HG03045 (cell line): ENCODE measurements at regions not wholly inside any gene's neighbourhood (a gene's known extent, or its start where the extent isn't known, plus 50 kb on each side); places are given as distances from the start of the nearest gene placed in this dataset.

ENCODE experiments used
- ATAC-seq: cut with Tn5 transposase; IDR thresholded peaks from one replicate; pipeline ENCODE4 v1.9.1; 2021; ENCODE audit warnings: mild to moderate bottlenecking, moderate library complexity; ENCODE audit not compliant: unreplicated experiment

GRCh38 chr2:21253311-21254027 is 129.7 kb downstream of the TDRD15 start:
- ATAC-seq, result no peak

DNA sequence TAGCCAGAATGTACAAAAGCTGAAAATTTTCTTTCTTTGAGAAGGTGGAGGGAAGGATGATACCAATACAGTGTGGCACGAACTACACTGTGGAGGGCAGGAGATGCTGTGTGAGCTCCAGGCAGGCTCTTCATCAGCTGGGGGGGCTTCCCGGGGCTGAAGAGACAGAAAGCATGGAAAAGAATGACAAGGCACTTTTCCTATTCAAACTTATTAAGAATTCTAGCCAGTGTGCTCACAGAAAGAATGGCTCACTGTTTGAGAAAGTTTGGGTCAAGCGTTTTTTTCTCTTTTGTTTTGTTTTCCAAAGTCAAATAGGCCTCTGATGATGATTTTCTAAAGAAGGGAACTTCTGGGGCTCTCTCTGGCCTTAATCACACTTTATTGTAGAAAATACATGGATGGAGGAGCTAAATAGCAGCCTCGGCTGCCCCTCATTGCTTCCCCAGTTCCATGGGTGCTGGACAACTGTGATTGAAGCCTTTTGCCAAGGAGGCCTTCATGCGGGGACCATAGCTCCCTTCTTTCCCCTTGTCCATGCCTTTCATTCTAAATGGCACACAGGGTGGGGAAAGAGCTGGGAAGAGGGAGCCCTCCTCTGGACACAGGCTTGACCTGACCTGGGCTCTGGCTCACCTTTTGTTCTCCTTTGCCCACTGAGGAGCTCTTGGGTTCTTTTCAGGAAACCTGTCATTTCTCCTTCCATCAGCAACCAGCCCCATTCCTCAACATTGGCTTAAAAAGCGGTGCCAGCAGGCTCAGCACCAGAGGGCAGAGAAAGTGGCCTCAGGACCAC is 130.6 kb downstream of the TDRD15 start:
- no peak for ATAC-seq

DNA sequence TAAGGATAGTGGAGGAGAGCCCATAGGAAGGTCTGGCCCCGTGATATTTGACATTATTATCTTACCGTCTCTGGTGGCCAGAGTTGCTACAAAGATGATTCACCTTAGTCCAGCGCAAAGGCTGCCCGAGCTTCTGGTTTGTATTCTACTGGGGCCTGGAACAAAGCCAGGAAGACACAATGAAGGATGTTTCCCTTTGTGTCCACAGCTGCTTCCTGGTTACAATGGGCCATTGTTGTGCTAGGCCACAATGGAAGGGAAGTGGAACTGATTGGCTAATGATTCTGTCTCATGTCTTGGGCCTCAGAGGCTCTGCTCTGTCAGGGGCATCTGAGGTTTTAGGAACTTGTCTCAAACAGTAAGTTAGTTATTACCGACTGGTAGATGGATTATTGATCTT is 132.2 kb downstream of the TDRD15 start:
- peak; percentile 56 for ATAC-seq

GRCh38 chr2:21257621-21258020 is 133.9 kb downstream of the TDRD15 start:
- ATAC-seq, result no peak

GRCh38 chr2:21258082-21258481 is 134.3 kb downstream of the TDRD15 start:
- no peak for ATAC-seq

DNA sequence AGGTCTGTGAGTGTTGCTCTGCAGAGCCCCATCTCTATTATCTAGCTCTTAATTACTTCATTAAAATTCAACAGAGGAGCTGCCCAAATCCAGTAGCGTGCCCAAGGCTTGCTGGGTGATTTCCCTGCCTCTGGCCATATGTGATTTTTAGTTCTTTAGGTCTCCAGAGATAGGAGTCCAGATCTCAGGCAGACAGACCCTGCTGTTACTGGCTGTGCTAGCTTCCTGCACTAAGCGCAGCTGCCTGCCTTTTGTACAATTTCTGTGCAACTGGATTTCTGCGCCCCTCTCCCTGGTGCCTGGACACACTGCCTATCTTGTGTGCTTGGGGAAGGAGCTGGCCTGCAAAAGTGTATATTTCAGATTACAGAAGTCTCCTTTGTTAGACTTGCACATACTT is 136.5 kb downstream of the TDRD15 start:
- ATAC-seq, result no peak

- no peak for ATAC-seq
Observed at GRCh38 chr2:21261591-21261990, 137.8 kb downstream of the TDRD15 start.

GRCh38 chr2:21262426-21262940 is 138.7 kb downstream of the TDRD15 start:
- no peak for ATAC-seq

DNA sequence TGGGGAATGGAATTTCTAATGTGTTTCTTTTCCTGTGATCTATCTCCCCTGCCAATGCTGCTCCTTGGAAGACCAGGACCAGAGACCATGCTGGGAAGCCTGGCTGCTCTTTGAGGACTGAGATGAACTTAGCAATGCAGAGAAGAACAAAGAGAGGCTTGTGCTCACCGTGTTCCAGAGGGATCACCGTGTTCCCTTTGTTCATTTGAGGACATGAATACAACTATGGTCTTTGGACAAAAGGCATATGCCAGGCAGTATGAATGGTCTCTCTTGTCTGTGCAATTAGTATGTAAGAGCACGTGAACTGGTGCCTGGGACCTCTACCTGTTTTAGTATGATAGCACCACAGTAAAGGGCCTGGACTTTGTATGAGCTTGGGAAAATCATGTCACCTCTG is 139.9 kb downstream of the TDRD15 start:
- no peak for ATAC-seq

DNA sequence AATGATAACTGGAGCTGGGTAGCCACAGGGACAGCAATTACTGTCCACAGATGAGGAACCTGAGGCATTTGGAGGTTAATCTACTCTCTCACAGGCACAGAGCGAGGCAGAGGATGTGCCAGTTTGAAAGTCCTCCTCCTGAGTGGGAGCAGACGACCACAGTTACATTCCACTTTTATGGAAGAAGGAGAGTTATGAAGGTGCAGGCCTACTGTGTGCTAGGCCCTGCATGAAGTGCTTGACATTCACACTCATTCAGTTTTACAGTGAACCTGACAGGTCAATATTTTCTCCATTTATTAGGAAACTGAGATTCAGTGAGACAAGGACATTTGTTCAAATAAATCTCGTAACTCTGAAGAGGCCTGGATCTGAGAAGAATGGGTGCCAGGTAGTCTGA is 142.0 kb downstream of the TDRD15 start:
- no peak for ATAC-seq

GRCh38 chr2:21267232-21267835 is 143.6 kb downstream of the TDRD15 start:
- no peak for ATAC-seq

DNA sequence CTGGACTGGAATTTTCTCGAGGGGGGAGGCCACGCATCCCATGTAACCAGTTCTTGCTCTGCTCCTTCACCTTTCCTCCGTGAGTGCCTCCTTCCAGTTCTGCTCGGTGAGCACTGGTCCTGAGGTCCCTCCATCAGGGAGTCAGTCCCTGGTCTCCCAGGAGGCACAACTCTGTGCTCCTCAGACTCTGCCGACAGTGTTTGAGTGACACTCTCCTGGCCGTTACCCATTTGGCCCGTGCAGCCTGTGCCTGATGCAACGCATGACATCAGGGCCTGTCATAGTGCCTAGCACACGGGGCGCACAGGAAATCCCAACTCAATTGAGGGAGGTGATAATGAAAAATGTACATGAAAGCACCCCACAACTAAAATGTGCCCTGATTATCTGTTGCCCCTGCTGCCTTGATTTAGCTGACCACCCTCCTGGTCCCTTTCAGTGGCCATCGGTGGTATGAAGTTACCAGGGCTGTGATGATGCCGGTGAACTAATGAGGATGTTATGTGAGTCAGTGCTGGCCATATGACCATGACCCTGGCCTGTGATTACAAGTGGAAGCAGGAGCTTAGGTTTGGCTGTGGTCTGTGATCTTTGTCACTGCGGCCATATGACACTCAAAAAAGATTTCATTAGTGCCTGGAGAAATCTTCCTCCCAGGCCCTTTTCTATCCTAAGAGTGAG is 144.6 kb downstream of the TDRD15 start:
- no peak for ATAC-seq

GRCh38 chr2:21268878-21269224 is 145.1 kb downstream of the TDRD15 start:
- ATAC-seq, result no peak

DNA sequence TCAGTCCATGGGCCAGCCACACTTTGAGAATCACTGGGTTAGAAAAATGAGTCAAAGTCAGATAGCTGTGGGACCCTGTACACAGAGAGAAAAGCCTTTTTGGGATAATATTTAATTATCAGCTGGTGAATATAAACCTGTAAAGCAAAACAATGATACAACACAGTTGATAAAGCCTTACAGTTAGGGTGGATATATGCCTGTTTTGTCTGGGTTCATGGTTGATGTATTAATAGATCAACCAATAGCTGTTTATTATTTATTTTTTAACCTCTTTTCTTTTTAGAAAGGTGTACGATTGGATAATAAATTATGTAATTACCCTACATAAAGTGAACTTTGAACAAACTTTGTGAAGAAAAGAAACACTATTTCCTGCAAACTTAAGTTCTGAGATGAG is 145.6 kb downstream of the TDRD15 start:
- ATAC-seq, result no peak

GRCh38 chr2:21270083-21270491 is 146.3 kb downstream of the TDRD15 start:
- no peak for ATAC-seq

DNA sequence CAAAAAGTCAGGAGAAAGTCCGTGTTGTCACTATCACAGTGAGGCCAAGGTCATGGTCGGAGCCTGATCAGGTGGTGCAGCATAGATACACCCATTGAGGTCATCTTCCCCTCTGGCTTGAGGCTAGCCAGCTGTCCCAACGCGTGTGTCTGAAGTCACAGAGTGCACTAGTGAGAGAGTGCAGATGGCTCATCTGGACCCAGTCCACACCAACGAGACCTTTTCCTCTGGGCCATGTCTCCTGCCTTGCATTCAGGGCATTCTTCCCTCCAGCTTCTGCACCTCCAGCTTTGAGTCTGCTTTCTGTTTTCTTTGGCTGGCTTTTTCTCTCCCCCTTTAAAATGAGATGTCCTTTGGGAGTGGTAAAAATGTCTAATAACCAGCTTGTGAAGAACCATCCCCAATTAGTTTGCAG is 146.9 kb downstream of the TDRD15 start:
- ATAC-seq, result no peak

DNA sequence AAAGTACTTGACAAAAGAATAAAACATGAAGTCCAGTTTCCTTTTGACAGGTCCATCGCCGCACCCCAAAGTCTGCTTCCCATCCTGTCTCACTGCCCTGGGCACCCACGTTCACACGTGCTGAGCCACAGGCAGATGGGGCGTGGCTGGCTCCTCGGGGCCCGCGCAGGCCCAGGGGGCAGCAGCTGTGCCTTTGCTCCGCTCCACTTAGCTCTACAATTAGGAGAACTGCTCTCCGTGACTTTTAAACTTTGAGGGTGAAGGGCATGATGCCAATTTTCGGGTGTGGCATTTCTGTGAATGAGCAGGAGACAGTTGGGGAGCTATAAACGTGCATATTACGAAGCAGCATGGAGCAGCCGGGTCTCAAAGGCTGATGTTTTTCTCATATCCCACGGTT is 152.4 kb downstream of the TDRD15 start:
- no peak for ATAC-seq

- ATAC-seq, result no peak
Observed at GRCh38 chr2:21277068-21278056, 153.6 kb downstream of the TDRD15 start.

DNA sequence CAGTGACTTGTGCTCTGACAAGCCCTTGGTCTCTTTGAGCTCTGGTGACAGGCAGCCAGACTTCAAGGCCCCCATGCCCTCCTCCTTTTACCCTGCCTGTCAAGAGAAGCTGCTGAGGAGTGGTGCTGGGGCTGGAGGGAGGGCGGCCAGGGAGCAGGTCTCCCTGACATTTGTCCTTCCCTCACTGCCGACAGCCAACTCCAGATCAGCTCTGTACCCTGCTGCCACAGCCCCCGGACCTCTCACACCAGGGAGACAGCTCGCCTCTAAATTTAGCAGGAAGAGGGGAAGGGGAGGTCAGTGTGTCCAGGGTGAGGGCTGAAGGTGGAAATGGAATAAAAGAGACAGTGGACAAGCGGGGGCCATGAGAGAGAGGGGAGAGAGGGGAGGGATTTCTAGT is 155.8 kb downstream of the TDRD15 start:
- ATAC-seq, result no peak

DNA sequence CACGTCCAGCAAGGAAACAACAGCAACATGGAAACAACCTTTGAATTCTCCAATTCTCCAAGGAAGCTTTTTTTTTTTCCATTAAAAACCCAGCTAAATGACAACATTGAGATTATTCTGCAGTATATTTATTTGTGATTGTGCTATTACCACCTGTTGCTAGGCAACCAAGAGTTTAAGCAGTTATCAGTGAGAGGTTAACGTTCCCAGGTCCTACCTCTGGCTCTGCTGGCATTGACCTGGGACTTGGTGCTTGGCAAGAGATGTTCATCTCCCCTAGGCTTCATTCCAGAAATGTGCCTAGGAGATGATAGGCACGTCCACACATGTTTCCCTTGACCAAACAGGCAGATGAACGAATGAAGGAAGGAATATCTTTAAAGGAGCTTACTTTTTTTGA is 157.0 kb downstream of the TDRD15 start:
- no peak for ATAC-seq
